NCI-H1417 treated with DMSO at 0.1 percent for 48 hours (cell line): ENCODE measurements at regions not wholly inside any gene's neighbourhood (a gene's known extent, or its start where the extent isn't known, plus 50 kb on each side); places are given as distances from the start of the nearest gene placed in this dataset.

Experiments
- DNase-seq: peaks from one replicate; lab custom pipeline; 2025; lab: John Stamatoyannopoulos, UW

DNA sequence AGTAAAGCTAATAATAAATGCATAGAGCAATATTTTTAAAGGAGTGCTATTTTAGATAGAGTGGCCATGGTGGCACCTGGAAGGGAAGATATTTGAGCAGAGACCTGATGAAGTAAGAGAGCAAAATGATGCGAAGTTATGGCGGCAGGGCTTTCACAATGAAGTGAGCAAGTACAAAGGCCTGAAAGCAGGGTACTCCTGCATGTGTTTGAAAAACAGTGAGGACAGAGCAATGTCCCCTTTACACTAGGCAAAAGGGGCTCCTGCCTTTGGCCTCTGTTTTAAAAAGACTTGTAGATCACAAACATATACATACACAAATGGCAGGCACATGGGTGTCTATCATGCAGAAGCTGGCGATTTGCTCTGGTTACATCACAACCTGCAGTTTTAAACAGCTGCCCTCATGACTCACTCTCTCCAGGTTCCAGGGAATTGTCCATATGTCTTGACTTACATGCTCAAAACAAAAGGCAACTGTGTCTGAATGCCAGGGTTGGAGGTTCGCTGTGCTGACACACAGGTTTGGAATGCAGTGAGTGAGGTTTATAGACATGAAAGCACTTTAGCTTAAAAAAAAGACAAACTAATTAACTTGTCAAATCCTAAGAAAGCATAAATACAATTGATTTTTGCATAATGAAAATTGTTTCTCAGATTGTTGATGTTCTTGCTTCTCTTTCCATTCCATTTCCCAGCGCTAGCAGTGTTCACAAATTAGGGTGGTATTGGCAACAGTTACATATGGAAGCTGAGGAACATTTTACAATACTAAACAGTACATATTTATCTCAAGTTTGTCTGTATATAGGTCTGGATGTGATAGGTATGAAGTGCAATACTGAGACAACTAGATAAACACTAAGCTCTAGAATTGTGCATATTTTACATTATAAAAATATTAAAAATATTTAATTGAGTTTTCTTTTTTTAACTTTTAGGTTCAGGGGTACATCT lies 313.9 kb downstream of the BARHL2 start:
- DNase-seq = no peak

DNA sequence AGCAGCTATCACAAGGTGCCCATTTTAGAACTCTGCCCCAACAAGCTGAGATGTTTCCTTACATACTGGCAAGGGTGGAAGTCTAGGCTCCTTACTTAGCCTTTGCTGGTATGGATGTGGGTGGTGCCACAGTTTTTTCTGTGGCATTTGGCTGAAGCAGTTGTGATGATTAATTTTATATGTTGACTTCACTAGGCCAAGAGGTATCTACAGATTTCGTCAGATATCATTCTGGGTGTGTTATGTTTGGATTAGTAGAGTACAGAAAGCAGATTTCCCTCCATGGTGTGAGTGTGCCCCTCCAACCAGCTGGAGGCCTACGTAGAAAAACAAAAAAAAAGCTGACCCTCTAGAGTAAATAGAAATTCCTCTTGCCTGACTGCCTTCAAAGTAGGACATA lies 317.0 kb downstream of the BARHL2 start:
- no peak for DNase-seq

GRCh38 chr1:90396917-90397316 lies 320.2 kb downstream of the BARHL2 start:
- no peak for DNase-seq

- DNase-seq = no peak
Observed at GRCh38 chr1:90394247-90394646, 322.9 kb downstream of the BARHL2 start.

DNA sequence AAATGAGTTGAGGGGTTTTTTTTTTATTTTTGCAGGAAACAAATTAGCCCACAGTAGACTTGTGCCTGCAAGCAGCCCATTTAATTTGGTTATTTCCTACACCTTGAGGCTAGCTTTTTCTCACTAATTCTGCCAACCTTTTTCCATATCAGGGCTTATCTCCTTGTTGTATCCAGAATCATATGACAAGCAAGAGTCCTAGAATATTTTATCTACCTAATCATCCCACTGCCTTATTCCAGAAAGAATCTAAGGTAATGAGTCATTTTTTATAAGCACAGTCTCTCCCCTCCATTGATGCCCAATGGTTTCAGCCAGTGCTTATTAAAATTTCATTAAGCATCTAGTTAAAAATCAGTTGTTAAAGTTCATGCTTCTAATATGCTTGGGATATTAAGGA lies 324.1 kb downstream of the BARHL2 start:
- DNase-seq = no peak

DNA sequence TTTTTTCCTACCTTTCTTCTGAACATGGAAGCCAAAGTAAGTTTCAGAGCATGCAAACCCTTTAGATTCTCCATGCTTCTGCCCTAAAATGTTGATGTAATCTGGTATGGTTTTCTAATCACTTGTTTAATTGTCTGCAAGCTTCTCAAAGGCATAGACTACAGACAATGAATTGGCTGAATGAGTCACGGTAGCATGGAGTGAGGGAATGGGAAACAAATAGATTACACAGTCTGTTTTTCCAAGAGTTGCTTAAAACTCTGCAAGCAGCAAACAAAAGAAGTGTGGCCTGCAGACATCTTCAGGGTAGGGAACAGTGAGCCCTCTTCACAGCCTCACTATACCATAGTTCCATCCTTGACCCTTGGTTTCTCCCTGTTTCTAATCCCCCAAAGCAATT lies 326.0 kb downstream of the BARHL2 start:
- no peak for DNase-seq

- no peak for DNase-seq
Observed at GRCh38 chr1:90387805-90388204, 329.3 kb downstream of the BARHL2 start.

DNA sequence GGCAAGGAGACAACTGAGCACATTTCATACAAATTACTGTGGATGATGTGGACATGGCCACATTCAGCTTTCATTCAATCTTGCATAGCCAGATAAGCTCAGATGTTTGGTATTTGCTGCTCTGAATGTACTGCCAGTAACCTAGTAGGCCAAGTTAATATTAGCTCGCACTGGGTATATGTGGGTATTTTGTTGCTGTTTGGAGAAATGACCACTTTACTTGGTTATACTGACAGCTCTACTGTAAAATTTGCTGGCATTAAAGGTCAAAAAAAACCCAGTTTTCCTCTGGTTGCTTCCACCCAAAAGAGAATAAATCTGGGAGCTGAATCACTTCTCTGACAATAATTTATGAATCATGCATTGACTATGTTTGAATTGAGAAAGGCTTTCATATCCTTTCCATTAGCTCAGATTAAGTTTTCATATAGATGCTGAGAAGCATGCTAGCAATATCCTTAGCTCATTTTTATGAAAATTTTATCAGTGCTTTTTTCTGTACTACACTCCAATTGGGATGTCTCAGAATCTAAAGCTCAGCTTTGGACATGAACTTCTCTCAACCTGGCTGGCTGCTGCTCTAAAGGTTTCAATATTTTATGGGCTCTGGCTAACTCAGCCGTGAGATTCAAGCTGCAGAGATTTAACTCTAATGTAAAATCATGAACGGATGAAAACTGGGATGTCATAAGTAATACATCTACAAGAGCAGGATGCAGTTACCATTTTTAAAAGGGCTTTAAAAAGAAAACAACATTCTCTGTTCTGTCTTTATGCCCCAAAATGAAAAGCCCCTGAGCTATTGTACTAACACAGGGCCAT lies 330.0 kb downstream of the BARHL2 start:
- DNase-seq = no peak

GRCh38 chr1:90384193-90384592 lies 332.9 kb downstream of the BARHL2 start:
- DNase-seq = peak; percentile 8

GRCh38 chr1:90382161-90382560 lies 334.9 kb downstream of the BARHL2 start:
- no peak for DNase-seq

GRCh38 chr1:90381598-90381997 lies 335.5 kb downstream of the BARHL2 start:
- DNase-seq = no peak

DNA sequence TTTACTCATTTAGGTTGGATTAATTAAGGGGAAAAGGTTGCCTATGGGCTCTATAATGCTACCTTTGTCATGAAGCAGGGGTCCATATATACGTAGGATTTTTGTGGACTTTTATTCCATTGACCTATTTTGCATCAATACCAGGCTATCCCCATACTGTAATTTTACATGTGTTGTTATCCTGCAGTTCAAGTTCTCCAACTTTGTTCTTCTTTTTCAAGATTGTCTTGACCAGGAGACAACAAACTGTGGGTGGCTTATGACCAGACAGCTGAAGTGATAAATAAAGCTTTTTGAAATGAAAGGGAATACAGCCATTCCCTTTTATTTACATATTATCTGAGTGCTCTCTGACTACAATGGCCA lies 345.7 kb downstream of the BARHL2 start:
- no peak for DNase-seq

GRCh38 chr1:90370686-90371447 lies 346.2 kb downstream of the BARHL2 start:
- no peak for DNase-seq

DNA sequence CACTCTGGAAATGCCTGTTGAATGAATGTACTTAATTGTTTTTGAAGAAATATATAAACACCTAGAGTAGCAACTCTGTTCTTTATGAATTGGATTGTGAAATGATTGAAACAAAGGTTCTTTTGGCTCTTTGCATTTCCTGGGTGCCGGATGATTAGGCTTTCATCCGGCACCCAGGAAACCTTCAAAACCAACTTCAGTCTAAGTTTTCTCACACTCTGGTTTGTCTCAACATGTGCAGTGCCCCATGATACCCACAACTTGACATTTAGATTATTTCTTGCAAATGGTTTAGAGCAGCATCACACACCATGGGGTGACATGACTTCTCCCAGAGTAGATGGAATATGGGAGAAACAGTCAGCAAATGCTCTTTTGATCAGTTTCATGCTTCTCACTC lies 354.9 kb downstream of the BARHL2 start:
- no peak for DNase-seq

DNA sequence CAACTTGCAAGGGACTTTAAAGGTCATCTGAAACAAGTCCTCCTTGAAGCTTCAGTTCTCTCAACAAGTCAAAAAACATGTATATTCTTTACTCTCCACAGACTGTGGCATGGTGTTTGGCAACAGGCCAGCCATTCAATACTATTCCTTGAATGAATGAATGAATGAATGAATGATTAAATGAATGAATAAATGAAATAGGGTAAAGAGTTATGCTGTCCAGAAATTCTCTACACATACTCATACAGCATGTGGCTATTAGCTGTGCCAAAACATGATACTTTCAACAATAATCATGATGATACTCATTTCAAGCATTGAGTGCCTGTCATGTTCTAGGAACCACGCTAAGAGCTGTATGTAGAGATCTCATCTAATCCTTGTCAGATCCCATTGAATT lies 356.1 kb downstream of the BARHL2 start:
- no peak for DNase-seq

DNA sequence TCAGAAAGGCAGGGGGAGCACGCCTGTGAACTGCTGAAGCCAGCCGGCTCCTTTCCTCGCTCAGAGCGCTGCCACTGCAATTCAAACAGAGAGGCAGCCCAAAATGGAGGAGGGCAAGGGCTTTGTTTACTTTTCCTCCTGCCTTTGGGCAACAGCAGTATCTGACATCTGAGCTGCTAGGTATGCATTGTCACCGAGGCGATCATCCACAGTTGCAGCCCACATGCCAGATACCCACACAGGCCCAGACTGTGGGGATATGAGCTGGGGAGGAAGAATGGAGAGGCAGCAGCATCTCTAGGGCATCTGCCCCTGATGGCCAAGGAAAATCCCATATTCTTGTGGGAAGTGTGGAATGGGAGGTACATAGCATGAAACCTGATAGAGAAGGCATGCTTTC lies 357.1 kb downstream of the BARHL2 start:
- no peak for DNase-seq

- DNase-seq = no peak
Observed at GRCh38 chr1:90358448-90358847, 358.7 kb downstream of the BARHL2 start.

DNA sequence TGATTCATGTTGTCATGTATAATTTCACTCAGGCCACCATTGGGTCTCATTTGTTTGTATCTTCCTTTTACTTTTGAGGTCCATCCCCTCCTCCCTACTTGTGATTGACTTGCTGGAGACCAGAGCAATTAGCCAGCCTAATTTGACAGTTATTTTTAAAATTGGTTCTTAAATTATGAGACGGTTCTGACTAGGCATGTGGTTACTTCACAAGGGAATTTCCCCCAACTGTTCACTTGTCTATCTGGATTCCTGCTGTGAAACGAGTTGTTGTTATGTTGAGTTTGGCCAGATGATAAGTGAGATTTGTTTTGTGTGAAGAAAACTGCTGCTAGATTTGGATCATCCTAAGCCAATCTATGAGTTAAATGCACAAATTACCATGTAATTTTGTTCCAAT lies 359.1 kb downstream of the BARHL2 start:
- DNase-seq = no peak

DNA sequence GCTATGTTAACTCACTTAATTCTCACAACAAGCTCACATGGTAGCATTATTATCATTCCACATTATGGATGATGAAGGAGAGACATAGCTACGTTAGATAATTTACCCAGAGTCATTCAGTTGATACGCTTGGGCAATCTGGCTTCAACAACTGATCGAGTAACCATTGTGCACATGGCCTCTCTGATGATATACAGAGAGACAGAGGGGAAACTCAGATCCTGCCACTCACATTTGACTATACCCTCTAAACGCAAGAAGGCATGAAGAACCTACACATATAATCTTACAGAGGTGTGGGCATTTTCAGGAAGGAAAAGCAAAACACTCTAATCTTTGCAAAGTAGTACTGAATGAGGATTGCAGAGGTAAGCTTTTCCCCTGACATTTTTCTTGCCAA lies 360.1 kb downstream of the BARHL2 start:
- DNase-seq = no peak

DNA sequence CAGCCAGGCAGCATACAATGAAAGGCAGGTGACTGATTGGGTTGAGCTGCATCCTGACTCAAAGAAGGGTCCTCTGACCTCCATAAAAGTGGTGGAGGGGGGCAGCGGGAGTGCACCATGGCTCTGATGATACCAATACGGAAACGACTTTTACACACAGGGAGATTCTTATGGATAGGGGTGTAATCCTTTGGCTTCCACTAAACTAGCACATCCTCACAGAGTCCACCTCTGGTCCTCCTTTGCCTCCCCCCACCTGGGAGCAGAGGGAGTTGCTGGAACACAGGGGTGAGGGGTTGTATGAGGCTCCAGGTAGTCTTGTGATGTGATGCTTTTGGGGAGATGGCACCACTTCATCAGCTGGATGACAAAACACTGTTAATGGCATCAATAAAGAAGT lies 361.0 kb downstream of the BARHL2 start:
- no peak for DNase-seq

- DNase-seq = no peak
Observed at GRCh38 chr1:90354704-90355103, 359.8 kb downstream of the ZNF326 start.

- no peak for DNase-seq
Observed at GRCh38 chr1:90351019-90351418, 356.1 kb downstream of the ZNF326 start.
